Upper lobe of right lung (tissue), 1 donor: ENCODE measurements at regions not wholly inside any gene's neighbourhood (a gene's known extent, or its start where the extent isn't known, plus 50 kb on each side); places are given as distances from the start of the nearest gene placed in this dataset.

ENCODE experiments used
- ATAC-seq: fragments of 200-7000 bp; cut with Tn5 transposase; one replicate; pipeline ENCODE4 v1.9.1; 2020; ENCODE audit warnings: mild to moderate bottlenecking, moderate library complexity
- DNase-seq: peaks from one replicate; pipeline ENCODE4 v3.0.0-alpha.2; 2020
- H3K27ac ChIP-seq: fragments of 200-600 bp; one replicate; pipeline ENCODE4 v1.8.0; 2022
- H3K27me3 ChIP-seq: fragments of 200-600 bp; one replicate; pipeline ENCODE4 v1.8.0; 2022; ENCODE audit warnings: mild to moderate bottlenecking
- H3K36me3 ChIP-seq: fragments of 200-600 bp; one replicate; pipeline ENCODE4 v1.8.0; 2022
- H3K4me1 ChIP-seq: fragments of 200-600 bp; one replicate; pipeline ENCODE4 v1.8.0; 2022
- H3K4me3 ChIP-seq: fragments of 200-600 bp; one replicate; pipeline ENCODE4 v1.8.0; 2022; ENCODE audit warnings: mild to moderate bottlenecking
- H3K9me3 ChIP-seq: fragments of 200-600 bp; one replicate; pipeline ENCODE4 v1.8.0; 2022
- CTCF ChIP-seq: fragments of 200-600 bp; IDR thresholded peaks from one replicate; pipeline ENCODE4 v1.8.0; 2022; ENCODE audit warnings: antibody characterized with exemption
- intact Hi-C: fragments of 100-400 bp; cut with DNase I; formaldehyde crosslinking; loops from one replicate; pipeline ENCODE4 v1.11.0; 2022
- donor health status: DM: no; HTN: yes; CAD: no; lungs with severe emphysema.

GRCh38 chr3:193116871-193117270, 124.2 kb upstream of the PLAAT1 start:
- ATAC-seq = no peak
- H3K36me3 ChIP-seq = no peaks in the 10 kb centered on the region
- no peak for TF ChIP-seq CTCF
- no peak for DNase-seq
- no peaks in the 10 kb centered on the region for H3K27me3 ChIP-seq
- no peak overlapping the region for H3K4me3 ChIP-seq
- no peaks in the 10 kb centered on the region for H3K9me3 ChIP-seq
- H3K27ac ChIP-seq = no peak overlapping the region
- intact Hi-C loops = no loop called here
- H3K4me1 ChIP-seq = no peaks in the 10 kb centered on the region

GRCh38 chr3:193118907-193119306, 122.1 kb upstream of the PLAAT1 start:
- Histone ChIP-seq H3K9me3 (no peaks in the 10 kb centered on the region), H3K4me3 (no peak overlapping the region), H3K4me1 (no peaks in the 10 kb centered on the region), H3K27ac (no peak overlapping the region), H3K27me3 (no peaks in the 10 kb centered on the region), H3K36me3 (no peaks in the 10 kb centered on the region)
- no peak for DNase-seq
- no peak for TF ChIP-seq CTCF
- intact Hi-C loops = no loop called here
- ATAC-seq = no peak

GRCh38 chr3:193119926-193120325, 121.1 kb upstream of the PLAAT1 start:
- Histone ChIP-seq H3K4me1 (no peaks in the 10 kb centered on the region), H3K4me3 (no peak overlapping the region), H3K27ac (no peak overlapping the region), H3K9me3 (no peaks in the 10 kb centered on the region), H3K36me3 (no peaks in the 10 kb centered on the region), H3K27me3 (no peaks in the 10 kb centered on the region)
- DNase-seq = no peak
- TF ChIP-seq CTCF = no peak
- intact Hi-C loops = no loop called here
- no peak for ATAC-seq

- intact Hi-C loops = no loop called here
- no peak for TF ChIP-seq CTCF
- H3K4me3 ChIP-seq = no peak overlapping the region
- no peaks in the 10 kb centered on the region for H3K27me3 ChIP-seq
- H3K4me1 ChIP-seq = no peaks in the 10 kb centered on the region
- ATAC-seq = no peak
- DNase-seq = no peak
- H3K9me3 ChIP-seq = no peaks in the 10 kb centered on the region
- no peaks in the 10 kb centered on the region for H3K36me3 ChIP-seq
- H3K27ac ChIP-seq = no peak overlapping the region
Observed at GRCh38 chr3:193124861-193125260, 116.2 kb upstream of the PLAAT1 start.

GRCh38 chr3:193129607-193130006, 111.4 kb upstream of the PLAAT1 start:
- Histone ChIP-seq H3K4me3 (no peak overlapping the region), H3K4me1 (no peaks in the 10 kb centered on the region), H3K27ac (no peak overlapping the region), H3K36me3 (no peaks in the 10 kb centered on the region), H3K9me3 (no peaks in the 10 kb centered on the region), H3K27me3 (no peaks in the 10 kb centered on the region)
- intact Hi-C loops = no loop called here
- ATAC-seq = no peak
- no peak for DNase-seq
- TF ChIP-seq CTCF = no peak

GRCh38 chr3:193130576-193130975, 110.4 kb upstream of the PLAAT1 start:
- TF ChIP-seq CTCF = no peak
- no peaks in the 10 kb centered on the region for H3K36me3 ChIP-seq
- H3K27ac ChIP-seq = no peak overlapping the region
- intact Hi-C loops = no loop called here
- no peak overlapping the region for H3K4me3 ChIP-seq
- ATAC-seq = no peak
- H3K4me1 ChIP-seq = no peaks in the 10 kb centered on the region
- H3K27me3 ChIP-seq = no peaks in the 10 kb centered on the region
- no peaks in the 10 kb centered on the region for H3K9me3 ChIP-seq
- DNase-seq = no peak
